Neural progenitor cell (in vitro differentiated cells): ENCODE measurements at regions not wholly inside any gene's neighbourhood (a gene's known extent, or its start where the extent isn't known, plus 50 kb on each side); places are given as distances from the start of the nearest gene placed in this dataset.

Experiments used
- DNase-seq: peaks from one replicate; pipeline ENCODE4 v3.0.0-alpha.2; 2016; ENCODE audit warnings: low spot score
- H2AFZ ChIP-seq: fragments of 200-600 bp; sonication (generic); replicated peaks from 2 replicates; pipeline ENCODE4 v1.6.1; 2016; ENCODE audit warnings: antibody characterized with exemption
- H3F3A ChIP-seq: fragments of 200-600 bp; sonication (generic); 2 replicates; pipeline ENCODE4 v1.6.1; 2016; ENCODE audit warnings: antibody characterized with exemption, low read depth
- H3K27ac ChIP-seq: fragments of 200-600 bp; sonication (generic); 2 replicates; pipeline ENCODE4 v1.5.1; 2016; ENCODE audit warnings: mild to moderate bottlenecking
- H3K27me3 ChIP-seq: fragments of 200-600 bp; sonication (generic); 2 replicates; pipeline ENCODE4 v1.6.1; 2016; ENCODE audit warnings: mild to moderate bottlenecking, moderate library complexity
- H3K36me3 ChIP-seq: fragments of 200-600 bp; sonication (generic); 2 replicates; pipeline ENCODE4 v1.5.1; 2016
- H3K4me1 ChIP-seq: fragments of 200-600 bp; sonication (generic); 2 replicates; pipeline ENCODE4 v1.6.1; 2016; ENCODE audit warnings: mixed run types
- H3K4me2 ChIP-seq: fragments of 200-600 bp; sonication (generic); 2 replicates; pipeline ENCODE4 v1.6.1; 2016
- H3K4me3 ChIP-seq: fragments of 200-600 bp; sonication (generic); 2 replicates; pipeline ENCODE4 v1.5.1; 2016
- H3K79me2 ChIP-seq: fragments of 200-600 bp; sonication (generic); 2 replicates; pipeline ENCODE4 v1.6.1; 2016; ENCODE audit warnings: low read depth
- H3K9ac ChIP-seq: fragments of 200-600 bp; sonication (generic); 2 replicates; pipeline ENCODE4 v1.6.1; 2016
- H3K9me3 ChIP-seq: fragments of 200-600 bp; sonication (generic); 2 replicates; pipeline ENCODE4 v1.5.1; 2016; ENCODE audit warnings: low read depth
- H4K20me1 ChIP-seq: fragments of 200-600 bp; sonication (generic); 2 replicates; pipeline ENCODE4 v1.6.1; 2016; ENCODE audit warnings: low read depth
- H3K27ac Mint-ChIP-seq: 3 replicates; pipeline ENCODE4 v1.8.0; 2021; ENCODE audit warnings: mixed read lengths
- H3K27me3 Mint-ChIP-seq: 2 replicates; pipeline ENCODE4 v1.8.0; 2022; ENCODE audit warnings: low read depth, mild to moderate bottlenecking, inconsistent platforms, moderate library complexity, mixed read lengths; ENCODE audit not compliant: insufficient read depth
- H3K36me3 Mint-ChIP-seq: 3 replicates; pipeline ENCODE4 v1.8.0; 2021; ENCODE audit warnings: mixed read lengths
- H3K4me1 Mint-ChIP-seq: 3 replicates; pipeline ENCODE4 v1.8.0; 2021; ENCODE audit warnings: mixed read lengths
- H3K4me3 Mint-ChIP-seq: 3 replicates; pipeline ENCODE4 v1.8.0; 2021; ENCODE audit warnings: mild to moderate bottlenecking, moderate library complexity, mixed read lengths
- H3K9me3 Mint-ChIP-seq: 3 replicates; pipeline ENCODE4 v1.8.0; 2020; ENCODE audit warnings: mixed read lengths
- EZH2 ChIP-seq: fragments of 200-600 bp; sonication (generic); IDR thresholded peaks from 2 replicates; pipeline ENCODE4 v1.6.1; 2017; ENCODE audit warnings: antibody characterized with exemption, mild to moderate bottlenecking, moderate library complexity
- EZH2phosphoT487 ChIP-seq: fragments of 200-600 bp; sonication (generic); IDR thresholded peaks from 2 replicates; pipeline ENCODE4 v1.6.1; 2017; ENCODE audit warnings: antibody characterized with exemption
- TF ChIP-seq, protein P1 (sequence below): fragments of 200-600 bp; sonication (generic); IDR thresholded peaks from 2 replicates; pipeline ENCODE4 v1.5.1; 2017; ENCODE audit warnings: antibody characterized with exemption, mild to moderate bottlenecking

DNA sequence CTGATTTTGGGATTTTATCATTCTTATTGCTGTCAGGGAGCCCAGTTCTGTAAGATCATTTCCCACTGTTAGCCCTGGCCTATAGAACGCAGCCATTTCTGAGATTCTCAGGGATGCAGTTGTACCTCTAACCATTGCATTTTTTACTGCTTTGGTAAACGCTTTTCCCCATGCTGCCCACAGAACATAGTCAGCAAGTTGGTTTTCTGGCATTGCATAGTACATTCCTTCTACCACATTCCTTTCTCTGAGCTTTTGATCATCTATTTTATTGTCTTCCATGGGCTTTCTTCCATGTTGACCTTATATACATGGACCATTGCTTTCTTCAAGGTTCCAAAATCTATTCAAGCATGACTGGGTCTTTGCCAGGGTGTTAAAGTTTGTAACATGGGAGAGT, 86.8 kb upstream of the ST6GAL2 start:
- Histone ChIP-seq H3F3A (no peaks in the 10 kb centered on the region), H3K4me3 (no peak overlapping the region), H3K4me2 (no peak overlapping the region), H4K20me1 (no peaks in the 10 kb centered on the region), H3K9me3 (no peaks in the 10 kb centered on the region), H2AFZ (no peak overlapping the region), H3K36me3 (no peaks in the 10 kb centered on the region), H3K4me1 (no peaks in the 10 kb centered on the region), H3K9ac (no peak overlapping the region), H3K27me3 (no peaks in the 10 kb centered on the region), H3K27ac (no peak overlapping the region), H3K79me2 (no peaks in the 10 kb centered on the region)
- Mint-ChIP-seq H3K27ac (no peak overlapping the region), H3K27me3 (no peaks in the 10 kb centered on the region), H3K9me3 (no peaks in the 10 kb centered on the region), H3K4me1 (no peaks in the 10 kb centered on the region), H3K4me3 (no peak overlapping the region), H3K36me3 (no peaks in the 10 kb centered on the region)
- no peak for DNase-seq
- no peak for TF ChIP-seq EZH2phosphoT487
- TF ChIP-seq EZH2, result no peak
- TF ChIP-seq, protein P1, sequence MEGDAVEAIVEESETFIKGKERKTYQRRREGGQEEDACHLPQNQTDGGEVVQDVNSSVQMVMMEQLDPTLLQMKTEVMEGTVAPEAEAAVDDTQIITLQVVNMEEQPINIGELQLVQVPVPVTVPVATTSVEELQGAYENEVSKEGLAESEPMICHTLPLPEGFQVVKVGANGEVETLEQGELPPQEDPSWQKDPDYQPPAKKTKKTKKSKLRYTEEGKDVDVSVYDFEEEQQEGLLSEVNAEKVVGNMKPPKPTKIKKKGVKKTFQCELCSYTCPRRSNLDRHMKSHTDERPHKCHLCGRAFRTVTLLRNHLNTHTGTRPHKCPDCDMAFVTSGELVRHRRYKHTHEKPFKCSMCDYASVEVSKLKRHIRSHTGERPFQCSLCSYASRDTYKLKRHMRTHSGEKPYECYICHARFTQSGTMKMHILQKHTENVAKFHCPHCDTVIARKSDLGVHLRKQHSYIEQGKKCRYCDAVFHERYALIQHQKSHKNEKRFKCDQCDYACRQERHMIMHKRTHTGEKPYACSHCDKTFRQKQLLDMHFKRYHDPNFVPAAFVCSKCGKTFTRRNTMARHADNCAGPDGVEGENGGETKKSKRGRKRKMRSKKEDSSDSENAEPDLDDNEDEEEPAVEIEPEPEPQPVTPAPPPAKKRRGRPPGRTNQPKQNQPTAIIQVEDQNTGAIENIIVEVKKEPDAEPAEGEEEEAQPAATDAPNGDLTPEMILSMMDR, result no peak

DNA sequence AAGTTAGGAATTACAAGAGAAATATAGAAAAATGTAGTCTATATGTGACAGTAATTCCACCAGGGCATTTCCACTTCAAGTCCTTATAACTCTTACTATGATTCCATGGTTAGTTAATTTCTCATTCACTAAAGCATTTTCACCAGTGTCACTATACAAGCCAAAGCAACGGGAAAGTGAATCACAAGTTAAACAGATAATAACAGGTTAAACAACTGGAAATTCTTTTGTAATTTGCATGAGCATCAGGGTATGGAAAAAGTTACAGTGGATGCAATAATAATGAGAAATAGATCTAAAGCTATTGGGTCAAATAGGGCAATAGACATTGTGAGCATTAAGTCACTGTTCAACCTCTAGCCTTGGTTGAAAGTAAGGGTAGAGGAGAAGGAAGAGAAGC, 88.9 kb upstream of the ST6GAL2 start:
- Mint-ChIP-seq H3K27ac (no peak overlapping the region), H3K9me3 (no peaks in the 10 kb centered on the region), H3K36me3 (no peaks in the 10 kb centered on the region), H3K4me3 (no peak overlapping the region), H3K4me1 (no peaks in the 10 kb centered on the region), H3K27me3 (no peaks in the 10 kb centered on the region)
- no peak overlapping the region for H3K27ac ChIP-seq
- no peak for DNase-seq
- no peaks in the 10 kb centered on the region for H3K27me3 ChIP-seq
- no peak overlapping the region for H3K4me2 ChIP-seq
- no peaks in the 10 kb centered on the region for H3K9me3 ChIP-seq
- H3K9ac ChIP-seq, result no peak overlapping the region
- no peaks in the 10 kb centered on the region for H3F3A ChIP-seq
- H3K36me3 ChIP-seq, result no peaks in the 10 kb centered on the region
- H4K20me1 ChIP-seq, result no peaks in the 10 kb centered on the region
- no peaks in the 10 kb centered on the region for H3K4me1 ChIP-seq
- TF ChIP-seq EZH2phosphoT487 (no peak), EZH2 (no peak)
- TF ChIP-seq, protein P1, result no peak
- no peak overlapping the region for H3K4me3 ChIP-seq
- no peaks in the 10 kb centered on the region for H3K79me2 ChIP-seq
- H2AFZ ChIP-seq, result no peak overlapping the region

DNA sequence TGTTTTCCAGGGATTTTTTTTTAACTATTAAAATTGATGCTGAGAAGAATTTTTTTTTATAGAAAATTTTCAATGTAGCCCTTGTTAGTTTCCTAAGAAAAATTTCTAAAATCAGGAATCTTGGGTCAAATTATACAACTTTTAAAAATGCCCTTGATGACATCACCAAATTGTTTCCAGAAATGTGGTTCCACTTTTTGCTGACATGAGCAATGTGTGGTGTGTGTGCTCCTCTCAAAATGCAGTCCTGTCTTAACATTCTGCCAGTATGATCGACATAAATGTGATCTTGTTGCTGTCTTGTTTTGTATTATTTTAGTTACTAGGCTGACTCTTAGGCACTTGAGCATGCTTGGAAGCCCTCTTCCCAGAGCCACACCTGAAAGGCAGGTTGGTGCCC, 89.7 kb upstream of the ST6GAL2 start:
- TF ChIP-seq EZH2phosphoT487, result no peak
- TF ChIP-seq, protein P1, result no peak
- no peak for TF ChIP-seq EZH2
- H3K4me2 ChIP-seq, result no peak overlapping the region
- no peaks in the 10 kb centered on the region for H3K79me2 ChIP-seq
- Mint-ChIP-seq H3K4me1 (no peaks in the 10 kb centered on the region), H3K4me3 (no peak overlapping the region), H3K9me3 (no peaks in the 10 kb centered on the region), H3K36me3 (no peaks in the 10 kb centered on the region), H3K27ac (no peak overlapping the region), H3K27me3 (no peaks in the 10 kb centered on the region)
- no peak overlapping the region for H3K9ac ChIP-seq
- no peaks in the 10 kb centered on the region for H3K36me3 ChIP-seq
- no peaks in the 10 kb centered on the region for H3K9me3 ChIP-seq
- H2AFZ ChIP-seq, result no peak overlapping the region
- H3K27ac ChIP-seq, result no peak overlapping the region
- no peaks in the 10 kb centered on the region for H3K4me1 ChIP-seq
- no peaks in the 10 kb centered on the region for H3F3A ChIP-seq
- H3K4me3 ChIP-seq, result no peak overlapping the region
- no peaks in the 10 kb centered on the region for H3K27me3 ChIP-seq
- DNase-seq, result no peak
- no peaks in the 10 kb centered on the region for H4K20me1 ChIP-seq

DNA sequence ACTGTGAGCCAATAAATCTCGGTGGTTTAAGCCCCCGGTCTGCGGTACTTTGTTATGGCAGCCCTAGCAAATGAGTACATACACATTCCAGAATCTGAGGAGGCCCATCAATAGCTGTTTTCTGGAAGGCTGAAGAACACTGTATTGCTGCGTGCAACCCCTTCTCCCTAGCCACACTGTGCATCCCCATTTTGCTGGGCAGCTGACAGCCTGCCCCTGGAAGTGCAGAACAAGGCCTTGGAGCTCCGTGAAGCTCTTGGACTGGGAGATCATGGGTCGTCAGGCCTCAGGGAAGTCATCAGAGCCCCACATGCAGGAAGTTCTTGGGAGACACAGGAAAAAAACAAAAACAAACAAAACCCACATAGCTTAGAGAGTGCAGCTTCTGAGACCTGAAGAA, 90.6 kb upstream of the ST6GAL2 start:
- Histone ChIP-seq H3K79me2 (no peaks in the 10 kb centered on the region), H3K4me2 (no peak overlapping the region), H3K27me3 (no peaks in the 10 kb centered on the region), H3K27ac (no peak overlapping the region), H3K4me3 (no peak overlapping the region), H3K4me1 (no peaks in the 10 kb centered on the region), H3K9ac (no peak overlapping the region), H3F3A (no peaks in the 10 kb centered on the region), H4K20me1 (no peaks in the 10 kb centered on the region), H3K36me3 (no peaks in the 10 kb centered on the region), H3K9me3 (no peaks in the 10 kb centered on the region), H2AFZ (peak overlapping the region; percentile 12)
- Mint-ChIP-seq H3K27ac (no peak overlapping the region), H3K4me1 (no peaks in the 10 kb centered on the region), H3K36me3 (no peaks in the 10 kb centered on the region), H3K4me3 (no peak overlapping the region), H3K9me3 (no peaks in the 10 kb centered on the region), H3K27me3 (no peaks in the 10 kb centered on the region)
- no peak for TF ChIP-seq EZH2phosphoT487
- no peak for TF ChIP-seq EZH2
- TF ChIP-seq, protein P1, result no peak
- DNase-seq, result no peak
